H54 (cell line): ENCODE measurements at regions not wholly inside any gene's neighbourhood (a gene's known extent, or its start where the extent isn't known, plus 50 kb on each side); places are given as distances from the start of the nearest gene placed in this dataset.
"Not testable (repeated sequence)": the region's sequence is repeated elsewhere in the genome, so short reads cannot be mapped to it uniquely, and the experiment has no call there.

Source experiments
- DNase-seq: peaks from one replicate; pipeline ENCODE4 v3.0.0; 2011; ENCODE audit warnings: low spot score, mixed read lengths; ENCODE audit not compliant: insufficient read length
- FAIRE-seq: peaks from 3 replicates; lab custom pipeline; 2011; peaks lifted over from hg19 to GRCh38; lab: Jason Lieb, UNC
- POLR2A ChIP-seq: IDR thresholded peaks from 2 replicates; pipeline ENCODE4 v1.6.1; 2011; ENCODE audit warnings: low read depth, mild to moderate bottlenecking, low read length

- DNase-seq (no peak), FAIRE-seq (no peak)
- TF ChIP-seq POLR2A = no peak
These were observed 625.3 kb upstream of the PCDH7 start for GRCh38 chr4:30094887-30095286.

DNA sequence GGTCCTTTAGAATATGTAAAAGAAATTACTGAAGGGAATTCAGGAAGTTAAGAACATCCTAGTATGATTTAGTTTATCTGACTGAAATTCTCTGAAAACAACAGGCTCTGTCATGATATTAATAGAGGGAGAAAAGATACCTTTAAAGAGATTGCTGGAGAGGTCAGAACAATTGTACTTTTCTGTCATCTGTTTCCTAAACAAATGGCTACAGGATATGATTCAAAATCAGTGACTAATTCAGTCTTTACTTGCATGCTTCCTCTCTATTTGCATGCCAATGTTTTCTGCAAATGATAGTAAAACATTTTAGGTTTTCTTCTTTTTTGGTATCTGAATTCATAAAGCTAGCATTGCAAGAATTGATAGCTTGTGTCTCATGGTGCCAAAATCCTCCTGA lies 616.7 kb upstream of the PCDH7 start:
- DNase-seq = no peak
- peak; percentile 76 for FAIRE-seq

DNA sequence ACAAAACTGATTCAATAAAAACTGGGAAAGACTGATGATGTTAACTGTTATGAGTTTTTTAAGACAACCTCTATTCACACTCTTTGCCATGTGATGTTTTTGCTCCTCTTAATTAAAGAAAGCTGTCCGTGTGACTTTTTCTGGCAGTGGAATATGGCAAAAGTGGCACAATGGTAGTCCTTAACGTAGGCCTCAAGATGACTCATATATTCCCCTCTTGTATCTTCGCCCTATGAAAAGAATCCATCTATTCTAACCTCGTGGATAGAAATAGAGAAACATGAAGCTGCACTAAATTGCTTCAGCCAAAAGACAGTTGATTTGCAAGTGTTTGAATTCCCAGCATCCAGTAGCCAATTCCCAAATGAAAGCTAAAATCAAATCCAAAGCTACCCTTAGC lies 603.8 kb upstream of the PCDH7 start:
- no peak for DNase-seq
- no peak for FAIRE-seq
- TF ChIP-seq POLR2A = no peak

More for the DNA sequence above, 616.7 kb upstream of the PCDH7 start:
- no peak for TF ChIP-seq POLR2A

DNA sequence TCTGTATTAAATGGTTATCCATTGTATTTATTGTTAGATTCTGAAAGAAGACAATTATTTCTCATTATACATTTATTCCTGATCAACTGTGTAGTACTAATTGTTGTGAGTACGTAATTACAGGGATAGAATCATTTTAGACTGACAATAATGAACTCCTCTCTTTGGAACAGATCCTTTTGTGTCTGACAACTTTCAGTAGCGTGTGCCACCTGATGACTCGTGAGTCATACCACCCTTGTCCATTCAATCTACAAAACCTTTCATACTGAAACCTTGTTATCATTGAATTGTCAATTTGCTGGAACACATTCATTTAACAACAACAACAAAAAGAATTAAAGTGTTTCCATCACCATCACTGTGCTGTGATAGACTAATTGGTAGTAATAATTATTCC lies 602.7 kb upstream of the PCDH7 start:
- FAIRE-seq = no peak
- TF ChIP-seq POLR2A = no peak
- DNase-seq = no peak

- FAIRE-seq (no peak), DNase-seq (no peak)
- TF ChIP-seq POLR2A = no peak
These were observed 597.5 kb upstream of the PCDH7 start for GRCh38 chr4:30122711-30123110.

- FAIRE-seq = peak; percentile 57
- not testable (repeated sequence) for DNase-seq
These were observed 595.5 kb upstream of the PCDH7 start for GRCh38 chr4:30124621-30125020.

DNA sequence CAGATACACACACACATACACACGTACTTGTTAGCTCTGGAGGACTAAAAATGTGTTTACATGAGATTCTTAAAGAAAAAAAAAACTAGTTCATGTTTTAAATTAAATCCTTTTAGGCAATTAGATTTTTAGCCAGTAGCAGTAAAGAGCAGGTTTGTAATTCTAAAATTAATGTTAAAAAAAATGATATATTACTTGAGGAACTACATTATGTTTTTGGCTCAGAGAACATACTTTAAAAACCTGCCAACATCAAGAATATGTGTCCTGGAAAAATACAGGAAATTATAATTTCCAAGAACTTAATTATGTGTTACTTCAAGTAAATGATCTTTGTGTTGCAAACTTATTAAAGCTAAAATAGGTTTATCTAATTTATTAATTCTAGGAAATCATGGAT lies 594.3 kb upstream of the PCDH7 start:
- FAIRE-seq (no peak), DNase-seq (no peak)
- no peak for TF ChIP-seq POLR2A

DNA sequence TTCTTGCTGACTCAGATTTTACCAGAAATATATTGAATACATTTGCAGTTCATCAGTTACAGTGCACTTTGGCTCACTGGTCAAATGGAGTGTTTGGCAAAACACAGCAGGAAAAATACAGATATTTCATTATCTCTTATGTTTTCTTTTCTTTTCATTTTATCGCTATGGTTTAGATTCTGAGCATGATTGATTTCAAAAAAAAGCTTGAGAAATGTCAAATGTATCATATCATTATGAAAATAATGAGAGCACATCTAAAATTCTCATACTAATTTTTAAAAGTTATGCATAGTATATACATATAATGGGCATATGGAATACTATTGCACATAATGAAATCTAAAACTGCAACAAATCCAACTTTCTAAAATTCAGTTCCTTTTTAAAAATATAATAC lies 593.8 kb upstream of the PCDH7 start:
- FAIRE-seq (no peak), DNase-seq (no peak)
- TF ChIP-seq POLR2A = no peak

DNA sequence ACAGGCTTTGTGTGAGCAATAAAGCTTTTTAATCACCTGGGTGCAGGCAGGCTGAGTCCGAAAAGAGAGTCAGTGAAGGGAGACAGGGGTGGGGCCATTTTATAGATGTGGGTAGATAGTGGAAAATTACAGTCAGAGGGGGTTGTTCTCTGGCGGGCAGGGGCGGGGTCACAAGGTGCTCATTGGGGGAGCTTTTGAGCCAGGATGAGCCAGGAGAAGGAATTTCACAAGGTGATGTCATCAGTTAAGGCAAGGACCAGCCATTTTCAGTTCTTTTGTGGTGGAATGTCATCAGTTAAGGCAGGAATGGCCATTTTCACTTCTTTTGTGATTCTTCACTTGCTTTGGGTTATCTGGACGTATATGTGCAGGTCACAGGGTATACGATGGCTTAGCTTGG lies 571.3 kb upstream of the PCDH7 start:
- DNase-seq, FAIRE-seq: not testable (repeated sequence)

GRCh38 chr4:30149539-30149938 lies 570.6 kb upstream of the PCDH7 start:
- DNase-seq, FAIRE-seq: not testable (repeated sequence)

- no peak for DNase-seq
- TF ChIP-seq POLR2A = no peak
- FAIRE-seq = no peak
These were observed 566.7 kb upstream of the PCDH7 start for GRCh38 chr4:30153427-30153826.

GRCh38 chr4:30160140-30160539 lies 560.0 kb upstream of the PCDH7 start:
- DNase-seq (no peak), FAIRE-seq (no peak)
- TF ChIP-seq POLR2A = no peak

- FAIRE-seq (no peak), DNase-seq (no peak)
- no peak for TF ChIP-seq POLR2A
These were observed 547.8 kb upstream of the PCDH7 start for GRCh38 chr4:30172416-30172815.

DNA sequence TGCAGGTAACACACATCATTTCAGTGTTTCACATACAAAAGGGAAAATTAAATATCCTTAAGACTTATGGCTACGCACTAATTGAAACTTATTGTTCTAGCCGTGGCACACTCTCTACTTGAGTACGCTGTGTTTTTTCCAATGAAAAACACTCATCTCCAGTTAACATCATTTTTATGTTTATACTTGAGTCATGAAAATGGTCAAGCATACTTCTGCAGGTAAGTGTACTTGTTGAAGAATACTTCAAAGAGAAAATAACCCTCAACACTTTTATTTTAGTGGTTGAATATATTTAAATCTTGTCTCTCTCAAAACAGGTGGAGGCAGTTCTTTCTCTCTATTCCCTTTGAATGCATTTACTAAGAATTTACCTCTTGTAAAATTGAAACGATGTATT lies 538.7 kb upstream of the PCDH7 start:
- FAIRE-seq (no peak), DNase-seq (no peak)
- no peak for TF ChIP-seq POLR2A

GRCh38 chr4:30181918-30182317 lies 538.3 kb upstream of the PCDH7 start:
- FAIRE-seq (no peak), DNase-seq (no peak)
- no peak for TF ChIP-seq POLR2A

DNA sequence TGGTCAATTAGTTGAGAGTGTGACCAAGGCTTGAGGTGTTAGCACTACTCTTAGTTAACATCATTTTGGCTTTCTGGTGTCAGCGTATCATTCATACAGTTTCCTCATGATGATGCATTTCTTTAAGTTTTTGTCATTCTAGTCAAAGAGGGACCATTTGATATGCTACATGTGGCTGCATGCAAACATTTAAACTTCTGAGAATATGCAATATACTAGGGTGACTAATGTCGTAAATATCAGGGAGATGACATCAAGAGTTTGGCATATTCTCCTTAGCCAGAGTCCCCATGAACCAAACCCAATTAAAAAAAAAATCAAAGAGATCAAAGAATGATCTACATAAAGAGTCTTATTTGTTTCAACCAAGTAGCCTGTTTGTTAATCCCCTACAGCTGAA lies 537.4 kb upstream of the PCDH7 start:
- no peak for FAIRE-seq

GRCh38 chr4:30191902-30192301 lies 528.3 kb upstream of the PCDH7 start:
- FAIRE-seq (no peak), DNase-seq (no peak)

More for the DNA sequence above, 537.4 kb upstream of the PCDH7 start:
- TF ChIP-seq POLR2A = no peak
- DNase-seq = no peak

More at GRCh38 chr4:30191902-30192301, 528.3 kb upstream of the PCDH7 start:
- no peak for TF ChIP-seq POLR2A
